ENCODE measurements at regions not wholly inside any gene's neighbourhood (a gene's known extent, or its start where the extent isn't known, plus 50 kb on each side); places are given as distances from the start of the nearest gene placed in this dataset.

DNA sequence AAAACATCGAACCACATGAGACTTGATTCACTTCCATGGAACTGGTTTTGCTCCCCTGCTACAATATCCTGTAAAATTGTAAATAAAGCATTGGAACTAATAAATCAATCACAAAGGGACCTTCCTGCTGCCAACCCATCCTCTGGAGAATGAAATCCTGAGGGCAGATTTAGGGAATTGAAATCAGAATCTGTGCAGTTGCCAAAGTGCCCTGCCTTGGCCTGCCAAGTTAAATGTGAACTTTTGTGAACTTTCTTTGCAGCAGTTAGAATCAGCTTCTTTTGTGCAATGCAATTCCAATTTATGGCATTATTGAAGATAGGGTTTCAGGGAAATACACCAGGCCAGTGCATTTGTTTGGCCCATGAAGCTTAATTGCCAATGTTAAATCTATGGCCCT is 263.1 kb downstream of the PTTG2 start:
- ATAC-seq (no peak), DNase-seq (ENCODE audit: low spot score) (no peak)
- no peaks in the 10 kb centered on the region; the same call in 1 of the 2 replicates for H3K27me3 Mint-ChIP-seq (ENCODE audit: low read depth)
- no peak for TF ChIP-seq HMGA2 (CRISPR knock-in tag; IDR thresholded peaks at IDR 0.05)
- TF ChIP-seq JAZF1 (CRISPR knock-in tag; IDR thresholded peaks at IDR 0.05), result no peak
- TF ChIP-seq ZNF232 (CRISPR knock-in tag; IDR thresholded peaks at IDR 0.05), result no peak
- TF ChIP-seq GABPB1 (CRISPR knock-in tag; IDR thresholded peaks at IDR 0.05), result no peak
- TF ChIP-seq, protein P1, sequence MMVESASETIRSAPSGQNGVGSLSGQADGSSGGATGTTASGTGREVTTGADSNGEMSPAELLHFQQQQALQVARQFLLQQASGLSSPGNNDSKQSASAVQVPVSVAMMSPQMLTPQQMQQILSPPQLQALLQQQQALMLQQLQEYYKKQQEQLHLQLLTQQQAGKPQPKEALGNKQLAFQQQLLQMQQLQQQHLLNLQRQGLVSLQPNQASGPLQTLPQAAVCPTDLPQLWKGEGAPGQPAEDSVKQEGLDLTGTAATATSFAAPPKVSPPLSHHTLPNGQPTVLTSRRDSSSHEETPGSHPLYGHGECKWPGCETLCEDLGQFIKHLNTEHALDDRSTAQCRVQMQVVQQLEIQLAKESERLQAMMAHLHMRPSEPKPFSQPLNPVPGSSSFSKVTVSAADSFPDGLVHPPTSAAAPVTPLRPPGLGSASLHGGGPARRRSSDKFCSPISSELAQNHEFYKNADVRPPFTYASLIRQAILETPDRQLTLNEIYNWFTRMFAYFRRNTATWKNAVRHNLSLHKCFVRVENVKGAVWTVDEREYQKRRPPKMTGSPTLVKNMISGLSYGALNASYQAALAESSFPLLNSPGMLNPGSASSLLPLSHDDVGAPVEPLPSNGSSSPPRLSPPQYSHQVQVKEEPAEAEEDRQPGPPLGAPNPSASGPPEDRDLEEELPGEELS (CRISPR knock-in tag; IDR thresholded peaks at IDR 0.05), result no peak
- TF ChIP-seq JUN (CRISPR knock-in tag; IDR thresholded peaks at IDR 0.05), result no peak
- TF ChIP-seq, protein P2, sequence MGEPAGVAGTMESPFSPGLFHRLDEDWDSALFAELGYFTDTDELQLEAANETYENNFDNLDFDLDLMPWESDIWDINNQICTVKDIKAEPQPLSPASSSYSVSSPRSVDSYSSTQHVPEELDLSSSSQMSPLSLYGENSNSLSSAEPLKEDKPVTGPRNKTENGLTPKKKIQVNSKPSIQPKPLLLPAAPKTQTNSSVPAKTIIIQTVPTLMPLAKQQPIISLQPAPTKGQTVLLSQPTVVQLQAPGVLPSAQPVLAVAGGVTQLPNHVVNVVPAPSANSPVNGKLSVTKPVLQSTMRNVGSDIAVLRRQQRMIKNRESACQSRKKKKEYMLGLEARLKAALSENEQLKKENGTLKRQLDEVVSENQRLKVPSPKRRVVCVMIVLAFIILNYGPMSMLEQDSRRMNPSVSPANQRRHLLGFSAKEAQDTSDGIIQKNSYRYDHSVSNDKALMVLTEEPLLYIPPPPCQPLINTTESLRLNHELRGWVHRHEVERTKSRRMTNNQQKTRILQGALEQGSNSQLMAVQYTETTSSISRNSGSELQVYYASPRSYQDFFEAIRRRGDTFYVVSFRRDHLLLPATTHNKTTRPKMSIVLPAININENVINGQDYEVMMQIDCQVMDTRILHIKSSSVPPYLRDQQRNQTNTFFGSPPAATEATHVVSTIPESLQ (CRISPR knock-in tag; IDR thresholded peaks at IDR 0.05), result no peak
- no peak for TF ChIP-seq NR1H2 (CRISPR knock-in tag; IDR thresholded peaks at IDR 0.05)
- TF ChIP-seq, protein P3, sequence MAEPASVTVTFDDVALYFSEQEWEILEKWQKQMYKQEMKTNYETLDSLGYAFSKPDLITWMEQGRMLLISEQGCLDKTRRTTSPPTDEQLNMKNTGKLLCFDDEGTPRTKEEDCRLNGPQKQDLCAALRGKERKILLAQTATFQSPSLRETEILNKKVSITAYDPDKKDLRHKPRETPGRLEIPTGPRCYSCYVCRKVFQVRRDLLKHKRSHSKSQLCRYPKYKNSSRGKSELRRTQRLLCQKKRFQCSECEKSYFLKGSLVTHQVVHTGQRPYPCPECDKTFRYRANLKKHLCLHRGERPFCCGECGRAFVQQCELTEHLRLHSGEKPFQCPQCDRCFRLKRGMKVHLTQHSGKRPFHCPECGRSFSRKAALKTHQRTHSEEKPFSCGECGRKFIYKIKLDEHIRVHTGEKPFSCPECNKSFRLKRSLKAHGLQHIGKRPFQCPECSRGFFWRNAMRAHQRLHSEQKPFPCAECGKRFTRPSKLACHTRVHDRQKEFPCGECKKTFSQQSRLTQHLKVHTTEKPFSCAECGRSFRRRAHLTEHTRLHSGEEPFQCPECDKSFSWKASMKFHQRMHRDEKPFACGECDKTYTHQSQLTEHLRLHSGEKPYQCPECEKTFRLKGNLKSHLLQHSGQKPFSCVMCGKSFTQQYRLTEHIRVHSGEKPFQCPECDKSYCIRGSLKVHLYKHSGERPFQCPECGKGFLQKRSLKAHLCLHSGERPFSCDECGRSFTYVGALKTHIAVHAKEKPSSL (CRISPR knock-in tag; conservative IDR thresholded peaks at IDR 0.05), result no peak
- TF ChIP-seq ZNF317 (CRISPR knock-in tag; IDR thresholded peaks at IDR 0.05; ENCODE audit: borderline replicate concordance, low read depth), result no peak
- TF ChIP-seq, protein P4, sequence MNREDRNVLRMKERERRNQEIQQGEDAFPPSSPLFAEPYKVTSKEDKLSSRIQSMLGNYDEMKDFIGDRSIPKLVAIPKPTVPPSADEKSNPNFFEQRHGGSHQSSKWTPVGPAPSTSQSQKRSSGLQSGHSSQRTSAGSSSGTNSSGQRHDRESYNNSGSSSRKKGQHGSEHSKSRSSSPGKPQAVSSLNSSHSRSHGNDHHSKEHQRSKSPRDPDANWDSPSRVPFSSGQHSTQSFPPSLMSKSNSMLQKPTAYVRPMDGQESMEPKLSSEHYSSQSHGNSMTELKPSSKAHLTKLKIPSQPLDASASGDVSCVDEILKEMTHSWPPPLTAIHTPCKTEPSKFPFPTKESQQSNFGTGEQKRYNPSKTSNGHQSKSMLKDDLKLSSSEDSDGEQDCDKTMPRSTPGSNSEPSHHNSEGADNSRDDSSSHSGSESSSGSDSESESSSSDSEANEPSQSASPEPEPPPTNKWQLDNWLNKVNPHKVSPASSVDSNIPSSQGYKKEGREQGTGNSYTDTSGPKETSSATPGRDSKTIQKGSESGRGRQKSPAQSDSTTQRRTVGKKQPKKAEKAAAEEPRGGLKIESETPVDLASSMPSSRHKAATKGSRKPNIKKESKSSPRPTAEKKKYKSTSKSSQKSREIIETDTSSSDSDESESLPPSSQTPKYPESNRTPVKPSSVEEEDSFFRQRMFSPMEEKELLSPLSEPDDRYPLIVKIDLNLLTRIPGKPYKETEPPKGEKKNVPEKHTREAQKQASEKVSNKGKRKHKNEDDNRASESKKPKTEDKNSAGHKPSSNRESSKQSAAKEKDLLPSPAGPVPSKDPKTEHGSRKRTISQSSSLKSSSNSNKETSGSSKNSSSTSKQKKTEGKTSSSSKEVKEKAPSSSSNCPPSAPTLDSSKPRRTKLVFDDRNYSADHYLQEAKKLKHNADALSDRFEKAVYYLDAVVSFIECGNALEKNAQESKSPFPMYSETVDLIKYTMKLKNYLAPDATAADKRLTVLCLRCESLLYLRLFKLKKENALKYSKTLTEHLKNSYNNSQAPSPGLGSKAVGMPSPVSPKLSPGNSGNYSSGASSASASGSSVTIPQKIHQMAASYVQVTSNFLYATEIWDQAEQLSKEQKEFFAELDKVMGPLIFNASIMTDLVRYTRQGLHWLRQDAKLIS (CRISPR knock-in tag; IDR thresholded peaks at IDR 0.05; ENCODE audit: borderline replicate concordance), result no peak
- TF ChIP-seq, protein P5, sequence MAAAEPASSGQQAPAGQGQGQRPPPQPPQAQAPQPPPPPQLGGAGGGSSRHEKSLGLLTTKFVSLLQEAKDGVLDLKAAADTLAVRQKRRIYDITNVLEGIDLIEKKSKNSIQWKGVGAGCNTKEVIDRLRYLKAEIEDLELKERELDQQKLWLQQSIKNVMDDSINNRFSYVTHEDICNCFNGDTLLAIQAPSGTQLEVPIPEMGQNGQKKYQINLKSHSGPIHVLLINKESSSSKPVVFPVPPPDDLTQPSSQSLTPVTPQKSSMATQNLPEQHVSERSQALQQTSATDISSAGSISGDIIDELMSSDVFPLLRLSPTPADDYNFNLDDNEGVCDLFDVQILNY (CRISPR knock-in tag; IDR thresholded peaks at IDR 0.05), result no peak
- TF ChIP-seq GRHL2 (CRISPR knock-in tag; IDR thresholded peaks at IDR 0.05; ENCODE audit: insufficient replicate concordance, severe bottlenecking), result no peak
- TF ChIP-seq, protein P6, sequence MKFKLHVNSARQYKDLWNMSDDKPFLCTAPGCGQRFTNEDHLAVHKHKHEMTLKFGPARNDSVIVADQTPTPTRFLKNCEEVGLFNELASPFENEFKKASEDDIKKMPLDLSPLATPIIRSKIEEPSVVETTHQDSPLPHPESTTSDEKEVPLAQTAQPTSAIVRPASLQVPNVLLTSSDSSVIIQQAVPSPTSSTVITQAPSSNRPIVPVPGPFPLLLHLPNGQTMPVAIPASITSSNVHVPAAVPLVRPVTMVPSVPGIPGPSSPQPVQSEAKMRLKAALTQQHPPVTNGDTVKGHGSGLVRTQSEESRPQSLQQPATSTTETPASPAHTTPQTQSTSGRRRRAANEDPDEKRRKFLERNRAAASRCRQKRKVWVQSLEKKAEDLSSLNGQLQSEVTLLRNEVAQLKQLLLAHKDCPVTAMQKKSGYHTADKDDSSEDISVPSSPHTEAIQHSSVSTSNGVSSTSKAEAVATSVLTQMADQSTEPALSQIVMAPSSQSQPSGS (CRISPR knock-in tag; IDR thresholded peaks at IDR 0.05; ENCODE audit: borderline replicate concordance, low read depth), result no peak
- TF ChIP-seq, protein P7, sequence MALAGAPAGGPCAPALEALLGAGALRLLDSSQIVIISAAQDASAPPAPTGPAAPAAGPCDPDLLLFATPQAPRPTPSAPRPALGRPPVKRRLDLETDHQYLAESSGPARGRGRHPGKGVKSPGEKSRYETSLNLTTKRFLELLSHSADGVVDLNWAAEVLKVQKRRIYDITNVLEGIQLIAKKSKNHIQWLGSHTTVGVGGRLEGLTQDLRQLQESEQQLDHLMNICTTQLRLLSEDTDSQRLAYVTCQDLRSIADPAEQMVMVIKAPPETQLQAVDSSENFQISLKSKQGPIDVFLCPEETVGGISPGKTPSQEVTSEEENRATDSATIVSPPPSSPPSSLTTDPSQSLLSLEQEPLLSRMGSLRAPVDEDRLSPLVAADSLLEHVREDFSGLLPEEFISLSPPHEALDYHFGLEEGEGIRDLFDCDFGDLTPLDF (CRISPR knock-in tag; IDR thresholded peaks at IDR 0.05), result no peak
- no peak for TF ChIP-seq FOXK1 (CRISPR knock-in tag; IDR thresholded peaks at IDR 0.05)
- TF ChIP-seq, protein P8, sequence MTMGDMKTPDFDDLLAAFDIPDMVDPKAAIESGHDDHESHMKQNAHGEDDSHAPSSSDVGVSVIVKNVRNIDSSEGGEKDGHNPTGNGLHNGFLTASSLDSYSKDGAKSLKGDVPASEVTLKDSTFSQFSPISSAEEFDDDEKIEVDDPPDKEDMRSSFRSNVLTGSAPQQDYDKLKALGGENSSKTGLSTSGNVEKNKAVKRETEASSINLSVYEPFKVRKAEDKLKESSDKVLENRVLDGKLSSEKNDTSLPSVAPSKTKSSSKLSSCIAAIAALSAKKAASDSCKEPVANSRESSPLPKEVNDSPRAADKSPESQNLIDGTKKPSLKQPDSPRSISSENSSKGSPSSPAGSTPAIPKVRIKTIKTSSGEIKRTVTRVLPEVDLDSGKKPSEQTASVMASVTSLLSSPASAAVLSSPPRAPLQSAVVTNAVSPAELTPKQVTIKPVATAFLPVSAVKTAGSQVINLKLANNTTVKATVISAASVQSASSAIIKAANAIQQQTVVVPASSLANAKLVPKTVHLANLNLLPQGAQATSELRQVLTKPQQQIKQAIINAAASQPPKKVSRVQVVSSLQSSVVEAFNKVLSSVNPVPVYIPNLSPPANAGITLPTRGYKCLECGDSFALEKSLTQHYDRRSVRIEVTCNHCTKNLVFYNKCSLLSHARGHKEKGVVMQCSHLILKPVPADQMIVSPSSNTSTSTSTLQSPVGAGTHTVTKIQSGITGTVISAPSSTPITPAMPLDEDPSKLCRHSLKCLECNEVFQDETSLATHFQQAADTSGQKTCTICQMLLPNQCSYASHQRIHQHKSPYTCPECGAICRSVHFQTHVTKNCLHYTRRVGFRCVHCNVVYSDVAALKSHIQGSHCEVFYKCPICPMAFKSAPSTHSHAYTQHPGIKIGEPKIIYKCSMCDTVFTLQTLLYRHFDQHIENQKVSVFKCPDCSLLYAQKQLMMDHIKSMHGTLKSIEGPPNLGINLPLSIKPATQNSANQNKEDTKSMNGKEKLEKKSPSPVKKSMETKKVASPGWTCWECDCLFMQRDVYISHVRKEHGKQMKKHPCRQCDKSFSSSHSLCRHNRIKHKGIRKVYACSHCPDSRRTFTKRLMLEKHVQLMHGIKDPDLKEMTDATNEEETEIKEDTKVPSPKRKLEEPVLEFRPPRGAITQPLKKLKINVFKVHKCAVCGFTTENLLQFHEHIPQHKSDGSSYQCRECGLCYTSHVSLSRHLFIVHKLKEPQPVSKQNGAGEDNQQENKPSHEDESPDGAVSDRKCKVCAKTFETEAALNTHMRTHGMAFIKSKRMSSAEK (CRISPR knock-in tag; IDR thresholded peaks at IDR 0.05; ENCODE audit: borderline replicate concordance), result no peak
- CTCF ChIA-PET, result interaction anchor here (0.5 kb wide), 1 partner anchor 68 kb away, joined by 3 read pairs; no protein-coding TSS in a partner anchor
- peaks cover 3% of the 10 kb centered on the region; the same call in 1 of the 2 replicates for H3K9me3 Mint-ChIP-seq
- H3K4me1 Mint-ChIP-seq, result peaks cover 7% of the 10 kb centered on the region
- no peak overlapping the region for H3K27ac Mint-ChIP-seq
- H3K4me3 Mint-ChIP-seq, result no peak overlapping the region
- H3K36me3 Mint-ChIP-seq, result no peaks in the 10 kb centered on the region
- POLR2A ChIA-PET, result no interaction called here
